Peyer's patch (tissue), 4 donors: ENCODE measurements at regions not wholly inside any gene's neighbourhood (a gene's known extent, or its start where the extent isn't known, plus 50 kb on each side); places are given as distances from the start of the nearest gene placed in this dataset.

Source experiments
- CTCF ChIP-seq, 6 experiments: fragments of 450-650 bp in 4 of 6; fragments of 200-600 bp in 2 of 6; sonication (generic) in 1 of 6; IDR thresholded peaks; one replicate each; pipeline ENCODE4 v1.5.1; 2017 to 2019; ENCODE audit warnings: antibody characterized with exemption in 6 of 6, mild to moderate bottlenecking in 3 of 6, moderate library complexity in 1 of 6
- POLR2A ChIP-seq, 2 donors: fragments of 450-650 bp; IDR thresholded peaks; one replicate each; pipeline ENCODE4 v1.5.1; 2017; ENCODE audit warnings: antibody characterized with exemption in 2 of 2, mild to moderate bottlenecking in 2 of 2, moderate library complexity in 2 of 2

DNA sequence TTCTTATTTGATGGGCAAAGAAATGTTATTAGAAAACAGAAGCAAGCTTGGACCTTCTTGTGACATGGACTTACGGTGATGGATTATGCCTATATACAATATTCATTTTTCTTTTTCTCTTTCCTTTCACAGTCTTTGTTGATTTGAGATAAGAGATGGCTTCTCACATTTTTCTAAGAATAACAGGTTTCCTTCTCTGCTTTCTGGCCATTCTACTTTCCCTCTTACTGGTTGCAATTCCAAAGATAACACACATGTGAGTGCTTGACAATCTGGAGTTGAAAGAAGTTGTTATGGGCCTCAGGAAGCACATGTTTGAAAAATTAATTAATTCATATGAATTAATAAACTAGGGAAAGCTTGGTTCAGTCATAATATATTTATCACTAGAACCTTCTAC lies 89.8 kb upstream of the RPS23 start:
- TF ChIP-seq POLR2A (IDR thresholded peaks at IDR 0.05) = no peak
- TF ChIP-seq CTCF (IDR thresholded peaks at IDR 0.05) = no peak
